ENCODE measurements at regions not wholly inside any gene's neighbourhood (a gene's known extent, or its start where the extent isn't known, plus 50 kb on each side); places are given as distances from the start of the nearest gene placed in this dataset.

DNA sequence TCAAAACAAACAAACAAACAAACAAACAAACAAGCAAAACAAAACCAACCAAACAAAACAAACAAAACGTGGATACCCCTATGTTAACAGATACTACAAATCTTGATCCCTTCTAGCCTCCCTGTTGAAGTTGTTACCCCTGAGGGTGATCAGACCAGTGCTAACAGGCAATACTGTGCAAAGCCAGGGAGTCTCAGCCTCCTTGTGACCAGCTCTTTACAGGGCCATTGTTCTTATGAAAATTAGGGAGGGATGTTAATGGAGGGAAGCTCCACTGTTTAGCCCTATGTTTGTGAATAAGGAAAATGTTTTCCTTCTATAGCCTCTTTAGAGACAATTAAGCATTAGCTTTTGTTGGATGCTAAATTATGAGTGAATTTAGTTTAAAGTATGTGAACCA lies 1072.1 kb upstream of the WWC1 start:
- no peak for DNase-seq (ENCODE audit: low read depth in 2 of 2)

GRCh38 chr5:167226386-167226785 lies 1065.1 kb upstream of the WWC1 start:
- no peak for DNase-seq (ENCODE audit: low read depth in 2 of 2)

- DNase-seq (ENCODE audit: low read depth in 2 of 2) = no peak
These were observed 1063.3 kb upstream of the WWC1 start for GRCh38 chr5:167228134-167228533.

GRCh38 chr5:167229751-167230150 lies 1061.7 kb upstream of the WWC1 start:
- no peak for DNase-seq (ENCODE audit: low read depth in 2 of 2)

- no peak for DNase-seq (ENCODE audit: low read depth in 2 of 2)
These were observed 1061.0 kb upstream of the WWC1 start for GRCh38 chr5:167230414-167230813.

- DNase-seq (ENCODE audit: low read depth in 2 of 2) = no peak
These were observed 1058.7 kb upstream of the WWC1 start for GRCh38 chr5:167232675-167233311.

DNA sequence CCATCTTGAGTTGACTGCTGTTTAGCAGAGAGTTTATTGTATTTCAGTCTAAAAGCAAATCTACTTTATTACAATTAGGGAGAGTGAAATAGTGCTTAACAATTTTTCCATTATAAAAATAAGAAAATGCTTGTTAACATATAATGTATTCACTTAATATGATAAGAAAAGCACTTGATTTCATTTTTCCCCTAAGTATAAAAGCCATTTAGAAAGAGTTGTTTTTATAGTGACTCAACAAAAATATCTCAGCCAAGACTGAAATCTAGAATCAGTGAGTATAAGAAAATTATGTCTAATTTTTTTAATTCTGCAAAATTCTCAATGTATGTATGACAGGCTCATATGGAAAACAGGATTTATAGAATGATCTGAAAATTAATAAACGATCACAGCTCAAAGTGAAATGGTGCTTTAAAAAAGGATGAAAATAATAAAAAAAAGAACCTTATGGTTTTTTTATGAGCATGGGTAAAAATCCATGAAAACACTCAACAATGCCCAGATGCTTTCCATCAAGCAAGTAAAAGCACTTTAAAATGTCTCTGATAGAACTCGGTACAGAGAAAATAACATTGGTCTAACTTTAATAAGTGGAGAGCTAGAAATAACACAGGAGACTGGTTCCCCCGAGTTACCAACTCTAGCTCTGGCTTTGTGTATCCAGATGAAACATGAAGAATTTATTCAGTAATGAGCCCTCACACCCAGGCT lies 1057.8 kb upstream of the WWC1 start:
- no peak for DNase-seq (ENCODE audit: low read depth in 2 of 2)

DNA sequence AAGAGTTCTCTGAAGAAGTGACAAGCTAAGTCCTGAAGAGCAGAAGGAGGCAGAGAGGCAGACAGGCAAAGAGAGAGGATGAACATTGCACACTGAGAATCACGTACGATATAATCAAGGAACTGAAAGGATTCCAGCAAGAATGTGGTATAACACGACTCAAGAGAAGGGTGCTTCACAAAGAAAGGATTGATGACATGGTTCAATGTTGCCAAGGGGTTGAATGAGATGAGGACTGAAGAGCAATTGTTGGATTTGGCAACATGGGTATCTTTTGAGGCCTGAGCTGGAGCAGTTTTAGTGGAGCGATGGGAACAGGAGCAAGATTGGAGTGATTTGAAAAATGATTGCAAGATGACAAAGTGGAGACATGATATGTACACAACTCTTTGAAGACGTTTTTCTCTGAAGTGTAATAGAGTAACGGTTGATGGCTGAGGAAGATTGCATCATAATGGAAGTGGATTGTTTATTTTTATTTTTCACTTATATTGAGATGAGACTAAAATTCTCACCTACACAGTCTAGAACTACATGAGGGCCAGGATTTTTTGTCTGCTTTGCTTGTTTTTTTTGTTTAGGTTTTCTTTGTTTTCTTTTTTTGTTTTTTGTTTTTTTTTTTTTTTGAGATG lies 1049.9 kb upstream of the WWC1 start:
- no peak for DNase-seq (ENCODE audit: low read depth in 2 of 2)

DNA sequence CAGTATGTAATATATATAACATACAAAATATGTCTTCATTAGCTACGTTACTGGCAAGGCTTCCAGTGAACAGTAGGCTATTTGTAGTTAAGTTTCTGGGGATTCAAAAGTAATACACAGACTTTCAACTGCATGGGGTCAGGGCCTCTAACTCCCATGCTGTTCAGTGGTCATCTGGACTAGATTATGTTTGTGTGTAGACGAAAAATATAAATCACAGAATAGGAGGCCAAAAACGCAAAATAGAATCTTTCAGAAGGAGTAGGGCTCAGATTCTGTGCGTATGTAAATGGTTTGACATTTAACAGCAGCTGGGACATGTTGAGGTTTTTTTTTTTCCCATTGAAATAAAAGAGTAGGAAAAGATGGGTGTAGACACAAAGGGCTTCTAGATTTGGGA lies 1048.7 kb upstream of the WWC1 start:
- no peak for DNase-seq (ENCODE audit: low read depth in 2 of 2)

GRCh38 chr5:167243463-167243862 lies 1048.0 kb upstream of the WWC1 start:
- no peak for DNase-seq (ENCODE audit: low read depth in 2 of 2)

- no peak for DNase-seq (ENCODE audit: low read depth in 2 of 2)
These were observed 1046.9 kb upstream of the WWC1 start for GRCh38 chr5:167244583-167244982.

GRCh38 chr5:167245868-167246267 lies 1045.6 kb upstream of the WWC1 start:
- DNase-seq (ENCODE audit: low read depth in 2 of 2) = no peak

- no peak for DNase-seq (ENCODE audit: low read depth in 2 of 2)
These were observed 1043.6 kb upstream of the WWC1 start for GRCh38 chr5:167247816-167248215.

GRCh38 chr5:167248257-167248656 lies 1043.2 kb upstream of the WWC1 start:
- DNase-seq (ENCODE audit: low read depth in 2 of 2) = no peak

DNA sequence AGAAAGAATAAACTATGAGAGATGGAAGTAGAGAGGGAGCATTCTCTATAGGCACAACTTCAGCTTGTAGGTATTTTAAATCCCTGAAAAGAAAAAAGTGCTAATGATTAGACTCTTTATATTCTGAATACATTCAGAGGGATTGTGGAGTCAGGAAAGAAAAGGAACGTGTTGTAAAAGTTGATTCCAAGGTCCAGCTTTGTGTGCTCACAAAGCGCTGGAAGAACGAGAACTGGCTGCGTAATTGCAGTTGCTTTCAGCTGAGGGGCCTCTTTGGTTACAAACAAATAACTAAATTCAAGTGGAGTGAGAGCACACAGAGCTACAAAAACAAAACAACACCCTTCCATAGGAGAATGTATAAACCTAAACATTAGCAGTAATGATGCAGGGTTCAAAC lies 1040.4 kb upstream of the WWC1 start:
- no peak for DNase-seq (ENCODE audit: low read depth in 2 of 2)

- DNase-seq (ENCODE audit: low read depth in 2 of 2) = no peak
These were observed 1037.3 kb upstream of the WWC1 start for GRCh38 chr5:167254132-167254531.

- DNase-seq (ENCODE audit: low read depth in 2 of 2) = no peak
These were observed 1035.5 kb upstream of the WWC1 start for GRCh38 chr5:167255926-167256325.

DNA sequence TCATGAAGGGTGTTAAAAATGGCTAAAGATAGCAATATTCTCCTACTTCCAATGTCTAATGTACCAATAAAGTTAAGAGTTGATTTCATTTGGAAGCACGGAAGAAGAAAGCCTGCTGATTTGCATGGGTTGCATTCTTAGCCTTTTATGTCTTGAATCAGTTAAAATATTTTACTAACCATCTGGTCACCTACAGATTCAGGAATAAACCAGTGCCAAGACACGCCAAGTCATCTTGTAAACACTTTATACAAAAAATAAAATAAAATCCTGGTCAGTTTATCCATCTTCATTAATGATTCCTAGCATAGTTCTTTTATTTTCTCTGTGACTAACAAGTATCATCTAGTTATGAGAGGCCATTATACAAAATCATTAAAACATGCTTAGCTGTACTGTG lies 1031.6 kb upstream of the WWC1 start:
- no peak for DNase-seq (ENCODE audit: low read depth in 2 of 2)

DNA sequence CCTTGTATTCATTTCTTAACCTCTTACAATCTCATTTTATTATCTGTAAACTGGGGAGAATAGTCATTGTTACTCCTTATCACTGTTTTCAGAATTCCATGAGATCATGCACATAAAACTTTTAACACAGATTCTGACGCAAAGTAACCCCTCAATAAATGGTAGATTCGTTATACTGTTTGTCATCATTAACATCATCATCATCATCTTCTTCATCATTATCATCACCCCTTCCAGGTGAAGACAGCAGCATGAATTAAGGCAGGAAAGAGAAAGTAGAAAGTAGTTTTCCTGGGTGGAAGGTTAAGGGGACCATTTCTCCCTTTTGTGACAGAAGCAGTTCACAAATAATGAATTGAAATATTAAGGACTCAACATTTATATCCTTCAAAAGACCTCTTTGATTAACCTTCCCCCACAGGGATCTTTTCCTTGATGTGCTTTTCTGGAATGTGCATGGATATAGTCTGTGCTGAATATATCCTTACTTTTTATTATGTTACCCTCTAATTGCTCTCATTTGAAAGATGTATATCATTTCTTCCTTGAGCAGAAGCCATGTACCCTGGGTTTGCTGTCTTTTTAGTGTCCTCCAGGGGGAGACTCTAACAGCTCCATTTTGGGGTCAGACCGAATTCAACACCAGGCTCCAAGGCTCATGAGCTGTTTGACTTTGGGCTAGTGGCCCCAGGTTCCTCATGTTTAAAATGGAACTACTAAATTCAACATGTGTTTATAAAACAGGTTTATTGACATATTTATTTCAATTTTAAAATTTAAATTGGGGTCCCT lies 1029.9 kb upstream of the WWC1 start:
- DNase-seq (ENCODE audit: low read depth in 2 of 2) = no peak

DNA sequence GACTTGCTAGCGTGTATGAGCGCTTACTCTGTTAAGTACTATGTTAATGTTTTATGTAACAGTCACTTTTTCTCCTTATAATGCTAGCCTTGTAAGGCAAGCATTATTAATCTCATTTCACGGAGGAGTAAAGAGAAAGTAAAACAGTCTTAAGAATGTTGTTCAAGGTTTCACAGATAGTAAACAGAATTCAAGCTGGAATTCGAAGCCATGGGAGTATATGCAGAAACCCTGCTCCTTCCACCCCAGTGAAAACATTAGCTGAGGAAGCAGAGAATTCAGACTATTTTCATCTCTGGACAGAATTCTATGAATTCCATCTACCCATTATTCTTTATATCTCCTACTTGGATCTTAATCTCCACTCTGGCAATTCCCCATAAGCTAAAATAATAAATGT lies 1028.3 kb upstream of the WWC1 start:
- no peak for DNase-seq (ENCODE audit: low read depth in 2 of 2)

GRCh38 chr5:167264348-167264747 lies 1027.1 kb upstream of the WWC1 start:
- no peak for DNase-seq (ENCODE audit: low read depth in 2 of 2)

- DNase-seq (ENCODE audit: low read depth in 2 of 2) = no peak
These were observed 1023.1 kb upstream of the WWC1 start for GRCh38 chr5:167268337-167268736.

Data from activated CD8-positive, alpha-beta memory T cell treated with anti-CD3 and anti-CD28 coated beads for 4 hours (primary cell).